HG02973 (cell line): ENCODE measurements at regions not wholly inside any gene's neighbourhood (a gene's known extent, or its start where the extent isn't known, plus 50 kb on each side); places are given as distances from the start of the nearest gene placed in this dataset.

ENCODE experiments used
- ATAC-seq: cut with Tn5 transposase; IDR thresholded peaks from one replicate; pipeline ENCODE4 v1.9.1; 2021; ENCODE audit warnings: moderate library complexity; ENCODE audit not compliant: unreplicated experiment

DNA sequence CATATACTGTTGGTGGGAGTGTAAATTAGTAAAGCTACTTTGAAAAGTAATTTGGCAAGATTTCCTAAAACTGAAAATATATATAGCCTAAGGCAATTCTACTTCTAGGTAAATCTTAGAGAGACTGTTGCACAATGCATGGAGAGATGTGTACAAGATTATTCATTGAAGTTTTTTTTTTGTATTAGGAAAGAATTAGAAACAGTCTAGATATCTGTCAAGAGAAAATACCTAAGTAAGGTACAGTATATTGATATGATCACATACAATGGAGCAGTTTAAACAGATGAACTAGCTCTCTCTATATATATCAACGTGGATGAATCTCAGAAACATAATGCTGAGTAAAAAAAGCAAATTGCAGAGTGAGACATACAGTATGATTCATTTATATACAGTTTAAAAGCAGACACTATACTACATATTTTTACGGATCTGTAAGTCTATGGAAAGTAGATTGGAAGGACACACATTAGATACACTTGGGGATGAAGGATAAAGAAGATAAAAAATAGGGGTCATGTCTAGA, 59.3 kb upstream of the ACVR1 start:
- ATAC-seq: no peak

GRCh38 chr2:157934684-157935377, 58.7 kb upstream of the ACVR1 start:
- ATAC-seq: no peak

- no peak for ATAC-seq
Measured at GRCh38 chr2:157933160-157933920, 57.2 kb upstream of the ACVR1 start.

DNA sequence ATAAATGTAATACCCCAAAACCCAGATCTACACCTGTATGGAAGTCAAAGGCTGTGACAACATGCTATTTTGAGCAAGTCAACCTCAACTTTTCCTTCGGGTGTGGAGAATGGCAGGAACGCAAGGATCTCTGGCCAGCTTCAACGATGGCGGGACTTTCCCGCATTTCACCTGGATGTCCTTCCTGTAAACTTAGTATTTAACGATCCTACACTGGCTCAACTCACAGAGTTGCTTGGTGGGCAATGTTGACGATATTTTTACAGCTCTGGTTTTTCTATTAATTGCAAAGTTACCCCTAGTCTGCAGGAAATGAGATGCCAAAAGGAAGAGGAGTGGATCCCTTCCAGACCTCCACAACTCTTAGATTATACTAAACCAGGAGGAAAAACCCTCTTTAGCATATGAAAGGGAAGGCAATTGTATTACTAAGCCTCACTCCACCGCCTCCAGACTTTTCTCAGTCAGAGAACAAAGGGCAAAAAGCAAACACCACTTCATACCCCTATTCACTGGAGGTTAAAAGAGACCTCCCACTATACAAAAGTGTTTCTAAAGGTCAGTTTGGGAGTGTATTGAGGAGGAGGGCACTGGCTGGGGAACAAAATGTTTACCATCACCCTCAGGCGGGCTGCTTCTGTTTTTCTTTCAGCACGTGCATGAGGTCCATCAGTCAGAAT, 56.5 kb upstream of the ACVR1 start:
- ATAC-seq: no peak

GRCh38 chr2:157931542-157931941, 55.4 kb upstream of the ACVR1 start:
- ATAC-seq: no peak

GRCh38 chr2:157930728-157931127, 54.6 kb upstream of the ACVR1 start:
- ATAC-seq: no peak

GRCh38 chr2:157929871-157930667, 53.9 kb upstream of the ACVR1 start:
- ATAC-seq: no peak

GRCh38 chr2:157928372-157928771, 52.2 kb upstream of the ACVR1 start:
- no peak for ATAC-seq

DNA sequence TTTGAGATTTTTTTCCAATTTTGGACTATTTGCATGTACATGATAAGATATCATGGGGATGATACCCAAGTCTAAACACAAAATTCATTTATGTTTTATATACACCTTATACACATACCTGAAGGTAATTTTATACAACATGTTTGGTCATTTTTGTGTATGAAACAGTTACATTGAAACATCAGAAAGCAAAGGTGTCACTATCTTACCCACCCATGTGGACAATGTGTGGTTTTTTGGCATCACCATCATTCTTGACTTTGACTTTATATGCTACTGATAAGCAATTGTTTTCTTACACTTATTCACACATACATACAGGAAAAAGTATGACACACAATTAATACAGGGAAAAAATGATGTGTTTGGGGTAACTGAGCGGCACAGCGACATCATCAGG, 51.0 kb upstream of the ACVR1 start:
- ATAC-seq: no peak
